ENCODE measurements at regions not wholly inside any gene's neighbourhood (a gene's known extent, or its start where the extent isn't known, plus 50 kb on each side); places are given as distances from the start of the nearest gene placed in this dataset.
A peak's percentile ranks its signal among the peaks of the same experiment; 100 is the strongest.
"Not testable (repeated sequence)": the region's sequence is repeated elsewhere in the genome, so short reads cannot be mapped to it uniquely, and the experiment has no call there.

DNA sequence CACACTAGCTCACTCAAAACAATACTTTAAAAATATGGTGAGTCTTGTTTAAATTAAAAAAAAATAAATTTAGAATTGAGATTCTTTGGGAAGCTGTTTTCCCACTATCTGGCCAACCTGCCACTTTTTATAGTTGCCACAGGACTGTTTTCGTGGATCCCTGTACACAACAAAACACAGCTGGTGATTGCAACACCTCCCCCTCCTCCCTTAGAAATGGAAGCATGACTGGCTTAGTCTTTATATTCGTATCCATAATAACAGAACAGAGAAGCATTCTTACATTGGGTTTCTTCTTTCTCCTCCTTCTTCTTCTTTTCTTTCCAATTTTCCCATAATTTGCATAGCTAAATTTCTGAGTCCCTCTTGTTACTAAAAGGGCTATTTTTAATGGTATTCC, 79.5 kb upstream of the GJB6 start:
- no peak for DNase-seq

DNA sequence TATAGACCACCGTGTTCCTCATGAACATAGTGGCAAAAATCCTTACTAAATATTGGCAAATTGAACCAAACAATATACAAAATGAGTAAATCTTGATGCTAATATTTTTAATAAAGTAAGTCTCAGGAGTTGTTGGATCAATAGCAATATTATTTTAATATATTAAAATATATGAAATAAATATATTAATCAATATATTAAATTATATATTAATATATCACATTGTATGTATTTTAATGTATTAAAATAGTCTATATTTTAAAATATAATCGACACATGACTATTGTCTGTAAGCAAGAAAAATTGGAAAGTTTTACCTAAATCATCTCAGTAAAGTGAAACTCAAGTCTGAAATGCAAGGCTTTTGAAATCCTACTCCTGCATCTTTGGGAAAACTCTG, 78.9 kb upstream of the GJB6 start:
- DNase-seq, result no peak

DNA sequence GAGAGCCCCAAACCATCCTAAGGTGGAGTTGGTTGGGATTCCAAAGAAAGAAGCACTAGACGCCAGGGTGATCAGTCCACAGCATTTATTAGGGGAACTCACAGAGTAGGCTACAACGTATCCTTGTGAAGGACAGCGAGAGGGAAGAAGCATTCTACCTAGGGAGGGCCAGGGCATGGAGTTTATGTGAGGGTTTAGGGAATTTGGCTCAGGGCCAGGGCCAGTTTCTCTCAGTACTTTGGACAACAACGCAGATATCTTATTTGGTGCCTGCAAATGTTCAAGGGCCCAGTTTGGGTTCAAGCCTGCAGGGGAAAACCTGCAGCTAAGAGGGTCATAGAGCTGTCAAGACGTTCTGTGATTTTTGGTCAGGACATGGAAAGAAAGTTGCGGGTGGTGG, 73.9 kb upstream of the GJB6 start:
- no peak for DNase-seq

DNA sequence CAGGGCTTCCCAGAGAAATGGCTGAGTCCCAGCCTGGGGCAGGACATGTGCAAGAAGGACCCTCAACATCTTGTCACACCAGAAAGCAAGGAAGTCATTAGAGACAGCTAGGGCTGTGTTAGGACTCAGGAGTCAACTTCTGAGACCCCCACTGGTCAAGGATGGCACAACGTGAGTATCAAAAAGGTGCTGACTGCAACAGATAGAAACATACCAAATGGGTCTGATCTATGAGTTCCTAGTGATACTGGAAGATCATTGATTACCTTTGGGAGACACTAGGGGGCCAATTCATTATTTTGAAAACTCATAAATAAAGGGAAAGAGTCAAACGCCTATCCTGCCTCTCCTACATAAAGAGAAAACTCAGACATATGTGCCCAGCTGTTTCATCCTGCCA, 73.5 kb upstream of the GJB6 start:
- no peak for DNase-seq

DNA sequence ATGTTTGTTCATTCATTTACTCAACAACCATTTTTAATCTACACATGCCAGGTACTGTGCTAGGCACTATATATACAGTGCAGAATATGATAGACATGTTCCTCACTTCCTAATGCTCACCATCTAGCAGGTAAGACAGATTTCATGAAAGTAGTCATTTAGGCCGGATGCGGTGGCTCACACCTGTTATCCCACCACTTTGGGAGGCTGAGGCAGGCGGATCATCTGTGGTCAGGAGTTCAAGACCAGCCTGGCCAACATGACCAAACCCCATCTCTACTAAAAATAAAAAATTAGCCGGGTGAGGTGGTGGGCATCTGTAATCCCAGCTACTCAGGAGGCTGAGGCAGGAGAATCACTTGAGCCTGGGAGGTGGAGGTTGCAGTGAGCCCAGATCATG, 71.9 kb upstream of the GJB6 start:
- not testable (repeated sequence) for DNase-seq

DNA sequence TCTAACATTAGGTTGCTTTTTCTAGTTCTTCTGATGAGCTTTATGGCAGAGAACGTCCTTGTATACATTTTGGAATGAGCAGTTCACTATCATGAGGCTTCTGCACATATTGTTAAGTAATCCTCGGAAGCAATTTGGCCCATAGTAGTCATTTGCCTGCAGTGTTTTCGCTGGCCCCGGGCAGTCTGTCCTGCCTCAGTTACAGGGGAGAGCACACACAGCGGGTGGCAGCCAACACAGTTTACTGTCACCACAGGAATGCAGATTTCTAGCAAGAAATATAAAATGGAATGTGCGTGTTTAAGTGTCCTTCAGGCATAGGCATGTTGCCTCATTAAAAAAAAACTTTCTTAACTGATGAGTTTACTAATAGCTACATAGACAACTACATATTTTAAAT, 71.5 kb upstream of the GJB6 start:
- peak; percentile 88 for DNase-seq

DNA sequence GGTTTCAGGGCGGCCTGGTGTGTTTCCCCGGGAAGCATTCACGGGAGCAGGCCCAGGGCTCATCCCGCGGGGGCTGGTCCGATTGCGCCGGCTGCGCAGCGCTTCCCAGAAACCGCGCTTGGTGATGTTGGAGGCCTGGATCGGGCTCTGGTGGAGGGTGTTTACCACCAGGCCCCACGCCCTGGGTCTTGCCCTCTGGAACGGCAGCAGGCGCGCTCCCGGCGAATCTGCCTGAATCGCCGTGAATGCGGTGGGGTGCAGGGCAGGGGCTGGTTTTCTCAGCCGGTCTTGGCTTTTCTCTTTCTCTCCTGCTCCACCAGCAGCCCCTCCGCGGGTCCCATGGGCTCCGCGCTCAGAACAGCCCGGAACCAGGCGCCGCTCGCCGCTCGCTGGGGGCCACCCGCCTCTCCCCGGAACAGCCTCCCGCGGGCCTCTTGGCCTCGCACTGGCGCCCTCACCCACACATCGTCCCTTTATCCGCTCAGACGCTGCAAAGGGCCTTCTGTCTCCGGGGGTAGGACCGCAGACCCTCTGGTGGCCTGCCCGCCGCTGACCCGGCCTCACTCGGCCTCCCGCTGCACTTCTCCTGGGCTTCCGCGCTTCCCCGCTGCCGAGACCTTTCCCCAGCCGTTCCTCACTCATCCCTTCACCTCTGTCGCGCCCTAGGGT, 69.4 kb upstream of the GJB6 start:
- DNase-seq, result peak; percentile 14

DNA sequence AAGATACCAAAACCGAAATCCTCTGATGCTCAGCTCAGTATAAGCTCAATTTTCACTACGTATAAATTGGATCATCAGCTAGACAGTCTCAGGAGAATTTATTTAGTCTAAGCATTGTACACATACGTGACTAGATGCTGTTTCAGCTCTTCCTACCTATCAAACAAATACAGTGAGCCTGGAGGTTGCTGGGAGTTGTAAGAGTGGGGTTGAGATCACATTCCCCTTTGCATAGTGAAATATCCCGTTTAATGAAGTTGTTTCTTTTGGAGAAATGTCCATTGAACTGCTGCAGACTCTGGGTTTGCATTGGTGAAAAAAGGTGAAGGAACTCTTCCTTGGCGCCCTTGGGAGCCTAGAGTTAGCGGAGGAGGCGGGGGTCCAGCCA, 68.9 kb upstream of the GJB6 start:
- DNase-seq, result no peak

DNA sequence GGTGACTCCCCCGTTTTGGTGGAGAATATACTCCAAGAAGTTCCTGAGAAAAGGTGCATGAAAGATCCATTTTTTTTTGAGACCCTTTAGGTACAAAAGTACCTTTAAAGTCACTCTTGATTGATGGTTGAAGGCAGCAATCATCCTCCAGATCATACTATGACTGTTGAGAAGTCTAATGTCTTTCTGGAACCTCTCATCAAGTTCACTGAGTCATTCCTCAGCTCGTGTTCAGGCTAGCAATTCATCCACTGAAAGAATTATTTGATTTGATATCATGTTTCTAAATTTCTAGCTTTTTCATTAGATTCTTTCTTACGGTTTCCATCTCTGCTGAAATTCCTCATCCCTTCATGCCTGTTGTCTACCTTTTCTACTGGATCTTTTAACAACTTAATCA, 65.1 kb upstream of the GJB6 start:
- no peak for DNase-seq

DNA sequence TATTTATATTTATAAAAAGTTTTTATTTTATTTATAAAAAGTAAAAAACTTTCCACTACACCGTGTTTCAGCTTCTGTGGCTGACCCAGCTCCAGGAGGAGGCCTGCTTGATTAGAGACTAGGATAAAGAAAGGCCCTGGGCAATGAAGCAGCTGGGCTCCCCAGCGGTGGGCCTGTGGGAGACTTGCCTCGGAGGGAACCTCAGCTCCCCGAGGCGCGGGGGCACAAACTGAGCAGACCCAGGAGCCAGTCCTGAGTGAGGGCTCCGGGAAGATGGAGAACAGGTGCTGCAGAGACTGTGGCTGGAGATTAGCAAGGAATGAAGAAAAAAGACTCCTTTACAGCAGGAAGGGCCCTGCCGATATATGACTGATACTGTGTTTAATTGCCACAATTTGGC, 63.8 kb upstream of the GJB6 start:
- no peak for DNase-seq

DNA sequence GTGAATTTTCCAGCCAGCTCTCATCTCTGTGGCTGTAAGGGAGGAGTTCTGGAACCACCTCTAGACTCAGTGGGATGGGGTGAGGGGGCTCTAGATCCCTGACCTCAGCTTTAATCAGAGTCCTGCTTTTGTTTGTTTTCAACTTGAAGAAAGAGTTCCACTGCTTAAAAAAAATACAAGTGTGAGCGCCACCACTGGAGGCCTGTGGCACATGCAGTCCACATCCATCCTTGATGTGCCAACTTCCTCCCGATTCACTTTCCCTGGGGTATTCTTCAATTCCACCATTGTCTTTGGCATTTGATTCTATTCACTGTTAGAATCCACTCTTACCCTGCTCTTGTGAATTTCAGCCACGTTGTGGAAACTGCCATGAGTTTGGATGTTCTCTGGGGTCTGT, 62.4 kb upstream of the GJB6 start:
- no peak for DNase-seq

DNA sequence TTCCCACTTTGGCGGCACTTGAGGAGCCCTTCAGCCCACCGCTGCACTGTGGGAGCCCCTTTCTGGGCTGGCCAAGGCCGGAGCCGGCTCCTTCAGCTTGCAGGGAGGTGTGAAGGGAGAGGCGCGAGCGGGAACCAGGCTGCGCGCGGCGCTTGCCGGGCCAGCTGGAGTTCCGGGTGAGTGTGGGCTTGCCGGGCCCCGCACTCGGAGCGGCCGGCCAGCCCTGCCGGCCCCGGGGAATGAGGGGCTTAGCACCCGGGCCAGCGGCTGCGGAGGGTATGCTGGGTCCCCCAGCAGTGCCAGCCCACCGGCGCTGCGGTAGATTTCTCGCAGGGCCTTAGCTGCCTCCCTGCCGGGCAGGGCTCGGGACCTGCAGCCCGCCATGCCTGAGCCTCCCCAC, 60.2 kb upstream of the GJB6 start:
- not testable (repeated sequence) for DNase-seq

DNA sequence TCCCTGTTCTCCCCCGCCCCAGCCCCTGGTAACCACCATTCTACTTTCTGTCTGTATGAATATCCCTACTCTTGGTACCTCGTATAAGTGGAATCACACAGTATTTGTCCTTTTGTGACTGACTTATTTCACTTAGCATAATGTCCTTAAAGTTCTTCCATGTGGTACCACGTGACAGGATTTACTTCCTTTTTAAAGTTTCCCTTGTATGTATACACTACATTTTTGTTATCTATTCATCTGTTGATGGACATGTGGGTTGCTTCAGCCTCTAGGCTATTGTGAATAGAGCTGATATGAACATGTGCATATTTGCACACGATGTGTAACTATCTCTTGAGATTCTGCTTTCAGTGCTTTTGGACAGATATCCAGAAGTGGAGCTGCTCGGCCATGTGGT, 59.6 kb upstream of the GJB6 start:
- DNase-seq, result no peak

DNA sequence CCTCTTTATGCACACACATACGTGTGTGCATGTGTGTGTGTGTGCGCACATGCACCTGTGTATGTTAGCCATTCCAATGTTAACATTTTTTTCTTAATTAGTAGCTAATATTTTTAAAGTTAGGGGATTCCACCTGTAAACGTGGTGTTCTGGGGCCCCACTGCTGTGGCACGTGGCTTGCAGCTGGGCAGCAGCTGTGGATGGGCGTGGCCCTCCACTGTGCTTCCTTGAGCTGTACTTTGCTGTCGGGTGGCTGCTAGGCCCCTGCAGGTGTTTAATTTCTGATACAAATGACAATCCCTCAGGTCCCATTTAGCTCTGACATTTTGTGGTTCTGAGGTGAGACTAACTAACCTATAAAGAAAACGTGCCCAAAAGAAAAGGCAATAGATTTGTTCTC, 58.9 kb upstream of the GJB6 start:
- DNase-seq, result no peak

DNA sequence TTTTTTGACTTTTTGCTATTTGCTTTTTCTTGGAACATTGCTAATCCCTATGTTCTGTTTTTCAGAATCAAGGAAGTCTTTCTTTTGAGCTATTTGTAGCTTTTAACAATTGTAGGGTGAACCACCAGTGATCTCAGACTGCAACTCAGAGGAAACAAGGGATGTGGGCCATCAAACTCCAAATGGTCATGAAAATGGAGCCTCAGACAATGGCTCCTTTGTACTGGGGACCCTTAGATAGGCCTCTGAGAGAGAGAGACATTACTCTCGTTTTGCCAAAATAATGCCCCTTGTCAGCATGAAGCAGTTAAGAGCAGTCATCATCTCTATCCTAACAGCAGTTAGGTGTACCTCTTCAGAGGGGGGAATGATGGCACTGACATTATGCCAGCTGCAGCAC, 56.4 kb upstream of the GJB6 start:
- DNase-seq, result no peak

DNA sequence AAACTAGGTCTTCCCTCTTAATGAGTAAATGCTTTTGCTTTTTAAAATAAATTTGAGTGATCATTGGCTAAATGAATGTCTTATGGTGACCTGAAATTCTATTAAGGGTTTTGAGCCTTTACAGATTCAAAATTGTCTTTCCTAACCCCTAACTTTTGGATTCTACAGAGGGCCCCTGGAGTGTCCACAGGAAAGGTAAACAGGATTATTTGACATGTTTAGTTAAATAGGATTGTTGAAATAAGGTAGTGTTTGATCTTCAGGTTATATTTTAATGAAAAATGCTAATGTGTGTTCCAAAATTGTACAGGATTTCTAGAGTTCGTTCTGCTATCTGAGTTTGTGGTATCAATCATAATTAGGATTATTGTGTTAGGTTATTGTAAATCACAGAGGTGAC, 55.9 kb upstream of the GJB6 start:
- no peak for DNase-seq

DNA sequence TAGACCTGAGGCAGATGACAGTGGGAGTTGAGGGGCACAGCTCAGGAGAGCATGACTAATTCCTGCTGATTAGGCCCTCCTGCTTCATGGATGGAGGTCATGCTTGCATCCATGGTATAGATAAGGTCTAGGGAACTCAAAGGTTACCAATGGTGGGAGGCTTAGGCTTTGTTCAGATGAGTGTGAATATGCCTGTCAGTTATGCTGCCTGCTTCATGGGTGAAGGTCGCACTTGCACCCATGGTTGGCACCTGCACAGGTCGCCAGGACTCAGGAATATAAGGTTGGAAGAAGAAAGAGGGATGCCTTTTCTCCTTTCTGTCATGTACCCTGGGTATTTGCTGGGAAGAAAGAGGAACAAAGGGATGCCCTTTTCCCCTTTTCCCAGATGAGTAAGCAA, 53.4 kb upstream of the GJB6 start:
- no peak for DNase-seq
